OCI-LY3 (cell line): ENCODE measurements at regions not wholly inside any gene's neighbourhood (a gene's known extent, or its start where the extent isn't known, plus 50 kb on each side); places are given as distances from the start of the nearest gene placed in this dataset.

ENCODE experiments used
- H2AFZ ChIP-seq: fragments of 200-600, 300-600 bp; shearing (Covaris generic); 2 replicates; pipeline ENCODE4 v1.6.0; 2014; ENCODE audit warnings: antibody characterized with exemption, low read depth, low read length
- H3K27ac ChIP-seq: fragments of 200-600, 300-600 bp; sonication (generic); 2 replicates; pipeline ENCODE4 v1.5.1; 2014; ENCODE audit warnings: mild to moderate bottlenecking, low read length, moderate library complexity, mixed read lengths
- H3K27me3 ChIP-seq: fragments of 200-600, 300-600 bp; sonication (generic); 2 replicates; pipeline ENCODE4 v1.6.1; 2014; ENCODE audit warnings: low read depth, low read length, mixed read lengths
- H3K36me3 ChIP-seq: fragments of 200-600, 300-600 bp; sonication (generic); replicated peaks from 2 replicates; pipeline ENCODE3; 2014; ENCODE audit warnings: low read depth, low read length, mixed read lengths
- H3K4me1 ChIP-seq: fragments of 300-600, 200-600 bp; sonication (generic); 2 replicates; pipeline ENCODE4 v1.6.1; 2014; ENCODE audit warnings: low read length, mixed read lengths
- H3K4me2 ChIP-seq: fragments of 200-600, 300-600 bp; sonication (generic); 2 replicates; pipeline ENCODE4 v1.6.1; 2014; ENCODE audit warnings: low read length, mixed read lengths
- H3K4me3 ChIP-seq: fragments of 300-600, 200-600 bp; sonication (generic); 2 replicates; pipeline ENCODE4 v1.5.1; 2014; ENCODE audit warnings: antibody characterized with exemption, mild to moderate bottlenecking, low read length, moderate library complexity
- H3K79me2 ChIP-seq: fragments of 300-600, 200-600 bp; shearing (Covaris generic); 2 replicates; pipeline ENCODE4 v1.6.1; 2014; ENCODE audit warnings: mild to moderate bottlenecking, low read length, mixed read lengths
- H3K9ac ChIP-seq: fragments of 300-600, 200-600 bp; shearing (Covaris generic); 2 replicates; pipeline ENCODE4 v1.6.0; 2014; ENCODE audit warnings: mild to moderate bottlenecking, low read length, moderate library complexity
- H3K9me3 ChIP-seq: fragments of 200-600, 300-600 bp; shearing (Covaris generic); 2 replicates; pipeline ENCODE4 v1.6.1; 2014; ENCODE audit warnings: low read length, mixed read lengths; ENCODE audit not compliant: insufficient read depth
- H4K20me1 ChIP-seq: fragments of 200-600, 300-600 bp; sonication (generic); 2 replicates; pipeline ENCODE4 v1.6.1; 2016; ENCODE audit warnings: low read length, mixed read lengths; ENCODE audit not compliant: insufficient read depth
- CTCF ChIP-seq: fragments of 200-600, 300-600 bp; sonication (generic); IDR thresholded peaks from 2 replicates; pipeline ENCODE4 v1.5.1; 2014; ENCODE audit warnings: antibody characterized with exemption, low read length, low read depth
- EZH2phosphoT487 ChIP-seq: fragments of 200-600 bp; shearing (Covaris generic); IDR thresholded peaks from 2 replicates; pipeline ENCODE4 v1.6.1; 2018; ENCODE audit warnings: antibody characterized with exemption, mixed run types, low read depth

- Histone ChIP-seq H3K27ac (no peak overlapping the region), H3K4me3 (no peak overlapping the region), H3K4me2 (no peak overlapping the region), H3K27me3 (no peaks in the 10 kb centered on the region), H3K9me3 (no peaks in the 10 kb centered on the region), H2AFZ (no peak overlapping the region), H3K9ac (no peak overlapping the region), H3K4me1 (no peaks in the 10 kb centered on the region), H3K36me3 (no peaks in the 10 kb centered on the region), H4K20me1 (no peaks in the 10 kb centered on the region), H3K79me2 (no peaks in the 10 kb centered on the region)
- no peak for TF ChIP-seq EZH2phosphoT487
- TF ChIP-seq CTCF, result no peak
Observed at GRCh38 chr6:51062166-51062722, 243.6 kb downstream of the TFAP2B start.

- no peak for TF ChIP-seq CTCF
- TF ChIP-seq EZH2phosphoT487, result no peak
- no peaks in the 10 kb centered on the region for H3K79me2 ChIP-seq
- H3K9ac ChIP-seq, result no peak overlapping the region
- H3K4me1 ChIP-seq, result no peaks in the 10 kb centered on the region
- H3K36me3 ChIP-seq, result no peaks in the 10 kb centered on the region
- H3K4me3 ChIP-seq, result no peak overlapping the region
- H2AFZ ChIP-seq, result no peak overlapping the region
- no peaks in the 10 kb centered on the region for H3K27me3 ChIP-seq
- no peaks in the 10 kb centered on the region for H3K9me3 ChIP-seq
- no peaks in the 10 kb centered on the region for H4K20me1 ChIP-seq
- no peak overlapping the region for H3K27ac ChIP-seq
- H3K4me2 ChIP-seq, result no peak overlapping the region
Observed at GRCh38 chr6:51077821-51078518, 259.3 kb downstream of the TFAP2B start.

- no peaks in the 10 kb centered on the region for H3K4me1 ChIP-seq
- H3K4me2 ChIP-seq, result no peak overlapping the region
- H3K4me3 ChIP-seq, result no peak overlapping the region
- H3K9ac ChIP-seq, result no peak overlapping the region
- no peaks in the 10 kb centered on the region for H3K27me3 ChIP-seq
- TF ChIP-seq EZH2phosphoT487 (no peak), CTCF (no peak)
- H3K79me2 ChIP-seq, result no peaks in the 10 kb centered on the region
- H3K27ac ChIP-seq, result no peak overlapping the region
- no peaks in the 10 kb centered on the region for H4K20me1 ChIP-seq
- no peak overlapping the region for H2AFZ ChIP-seq
- H3K9me3 ChIP-seq, result 0 out of 2 replicates have a peak, but pooled peaks cover 3% of the 10 kb centered on the region
- no peaks in the 10 kb centered on the region for H3K36me3 ChIP-seq
Observed at GRCh38 chr6:51090343-51090742, 271.7 kb downstream of the TFAP2B start.

GRCh38 chr6:51093871-51094270 lies 275.2 kb downstream of the TFAP2B start:
- no peak overlapping the region for H3K4me3 ChIP-seq
- 0 out of 2 replicates have a peak, but pooled peaks cover 3% of the 10 kb centered on the region for H3K9me3 ChIP-seq
- no peaks in the 10 kb centered on the region for H3K79me2 ChIP-seq
- H2AFZ ChIP-seq, result no peak overlapping the region
- no peaks in the 10 kb centered on the region for H4K20me1 ChIP-seq
- no peaks in the 10 kb centered on the region for H3K27me3 ChIP-seq
- TF ChIP-seq CTCF (no peak), EZH2phosphoT487 (no peak)
- H3K9ac ChIP-seq, result no peak overlapping the region
- no peaks in the 10 kb centered on the region for H3K36me3 ChIP-seq
- H3K4me2 ChIP-seq, result no peak overlapping the region
- no peaks in the 10 kb centered on the region for H3K4me1 ChIP-seq
- H3K27ac ChIP-seq, result no peak overlapping the region
